Gastrocnemius medialis (tissue), 4 donors: ENCODE measurements at regions not wholly inside any gene's neighbourhood (a gene's known extent, or its start where the extent isn't known, plus 50 kb on each side); places are given as distances from the start of the nearest gene placed in this dataset.
"Not testable (repeated sequence)": the region's sequence is repeated elsewhere in the genome, so short reads cannot be mapped to it uniquely, and the experiment has no call there.

ENCODE experiments used
- ATAC-seq, 2 donors: fragments of 150-250 bp; one replicate each; pipeline ENCODE4 v1.9.1; 2016
- DNase-seq, 2 donors: peaks; one replicate each; pipeline ENCODE4 v3.0.0-alpha.2; 2019
- H3K27ac ChIP-seq, 4 donors: fragments of 200-600 bp; sonication (generic); 1 replicate in 1 of 4; 2 replicates in 3 of 4; pipeline ENCODE4 v1.5.1; 2016 to 2018; ENCODE audit warnings: mild to moderate bottlenecking in 2 of 4, moderate library complexity in 1 of 4
- H3K27me3 ChIP-seq, 3 donors: fragments of 200-600 bp; sonication (generic) in 2 of 3; 1 replicate in 1 of 3; 2 replicates in 2 of 3; pipeline versions ENCODE4 v1.5.1 to v1.6.0; 2016 to 2019; ENCODE audit warnings: mild to moderate bottlenecking in 1 of 3, moderate library complexity in 1 of 3
- H3K36me3 ChIP-seq, 2 donors: fragments of 200-600 bp; sonication (generic) in 1 of 2; one replicate each; pipeline ENCODE4 v1.5.1; 2017 to 2018
- H3K4me1 ChIP-seq, 2 donors: fragments of 200-600 bp; sonication (generic) in 1 of 2; one replicate each; pipeline ENCODE4 v1.5.1; 2016 to 2017; ENCODE audit warnings: mild to moderate bottlenecking in 2 of 2
- H3K4me3 ChIP-seq, 4 donors: fragments of 200-600 bp; sonication (generic) in 3 of 4; 1 replicate in 1 of 4; 2 replicates in 3 of 4; pipeline ENCODE4 v1.5.1; 2016 to 2019; ENCODE audit warnings: mild to moderate bottlenecking in 2 of 4
- H3K9me3 ChIP-seq, 3 donors: fragments of 200-600 bp; sonication (generic) in 2 of 3; 1 replicate in 1 of 3; 2 replicates in 2 of 3; pipeline ENCODE4 v1.5.1; 2016 to 2019
- CTCF ChIP-seq, 5 experiments: fragments of 450-650 bp in 3 of 5; fragments of 200-600 bp in 2 of 5; sonication (generic) in 2 of 5; IDR thresholded peaks in 4 of 5; conservative IDR thresholded peaks in 1 of 5; 1 replicate in 4 of 5; 2 replicates in 1 of 5; pipeline ENCODE4 v1.5.1; 2016 to 2019; ENCODE audit warnings: antibody characterized with exemption in 5 of 5, mild to moderate bottlenecking in 3 of 5, moderate library complexity in 3 of 5
- POLR2A ChIP-seq, 2 donors: fragments of 450-650 bp; IDR thresholded peaks; one replicate each; pipeline ENCODE4 v1.6.1; 2017; ENCODE audit warnings: antibody characterized with exemption in 2 of 2, mild to moderate bottlenecking in 2 of 2, moderate library complexity in 2 of 2
- in situ Hi-C, 4 donors: fragments of 200-750 bp; cut with MboI; loops; one replicate each; pipeline versions ENCODE4 v1.15.0 to v1.8.0; 2017; ENCODE audit warnings: low sequenced_read_pairs in 4 of 4
- intact Hi-C: fragments of 100-400 bp; cut with DNase I; formaldehyde crosslinking; loops from one replicate; pipeline ENCODE4 v1.15.1; 2023; ENCODE audit warnings: low total_unique reads

- Histone ChIP-seq H3K27ac (no peak overlapping the region), H3K36me3 (no peaks in the 10 kb centered on the region), H3K4me1 (no peaks in the 10 kb centered on the region), H3K4me3 (no peak overlapping the region), H3K27me3 (no peaks in the 10 kb centered on the region), H3K9me3 (no peaks in the 10 kb centered on the region)
- no peak for DNase-seq
- in situ Hi-C loops = no loop called here
- ATAC-seq = no peak
- intact Hi-C loops = no loop called here
- no peak for TF ChIP-seq POLR2A (IDR thresholded peaks at IDR 0.05)
- TF ChIP-seq CTCF (IDR thresholded peaks at IDR 0.05 in 4 of 5, conservative IDR thresholded peaks at IDR 0.05 in 1 of 5) = no peak
These were observed 278.7 kb downstream of the FOXL1 start for GRCh38 chr16:86856946-86857586.

GRCh38 chr16:86857807-86858206 is 279.5 kb downstream of the FOXL1 start:
- H3K36me3 ChIP-seq = no peaks in the 10 kb centered on the region
- intact Hi-C loops = no loop called here
- no peak overlapping the region for H3K4me3 ChIP-seq
- no peak overlapping the region for H3K27ac ChIP-seq
- no peaks in the 10 kb centered on the region for H3K9me3 ChIP-seq
- no peaks in the 10 kb centered on the region for H3K4me1 ChIP-seq
- H3K27me3 ChIP-seq = no peaks in the 10 kb centered on the region
- in situ Hi-C loops = no loop called here
- TF ChIP-seq POLR2A (IDR thresholded peaks at IDR 0.05) (no peak), CTCF (IDR thresholded peaks at IDR 0.05 in 4 of 5, conservative IDR thresholded peaks at IDR 0.05 in 1 of 5) (no peak)
- no peak for DNase-seq
- no peak for ATAC-seq

GRCh38 chr16:86858501-86858900 is 280.2 kb downstream of the FOXL1 start:
- DNase-seq (no peak), ATAC-seq (no peak)
- Histone ChIP-seq H3K27ac (no peak overlapping the region), H3K9me3 (no peaks in the 10 kb centered on the region), H3K27me3 (no peaks in the 10 kb centered on the region), H3K36me3 (no peaks in the 10 kb centered on the region), H3K4me3 (no peak overlapping the region), H3K4me1 (no peaks in the 10 kb centered on the region)
- intact Hi-C loops = no loop called here
- no peak for TF ChIP-seq CTCF (IDR thresholded peaks at IDR 0.05 in 4 of 5, conservative IDR thresholded peaks at IDR 0.05 in 1 of 5)
- TF ChIP-seq POLR2A (IDR thresholded peaks at IDR 0.05) = no peak
- in situ Hi-C loops = no loop called here

GRCh38 chr16:86861270-86861858 is 283.0 kb downstream of the FOXL1 start:
- intact Hi-C loops, DNase-seq: not testable (repeated sequence)

GRCh38 chr16:86862595-86863280 is 284.4 kb downstream of the FOXL1 start:
- H3K27me3 ChIP-seq = no peaks in the 10 kb centered on the region
- in situ Hi-C loops = no loop called here
- H3K9me3 ChIP-seq = no peaks in the 10 kb centered on the region
- no peak for ATAC-seq
- peaks cover 8 to 15% of the 10 kb centered on the region in 2 donors for H3K4me1 ChIP-seq
- no peak overlapping the region for H3K27ac ChIP-seq
- intact Hi-C loops = no loop called here
- no peak overlapping the region for H3K4me3 ChIP-seq
- H3K36me3 ChIP-seq = no peaks in the 10 kb centered on the region
- no peak for DNase-seq
- no peak for TF ChIP-seq CTCF (IDR thresholded peaks at IDR 0.05 in 4 of 5, conservative IDR thresholded peaks at IDR 0.05 in 1 of 5)

More at GRCh38 chr16:86861270-86861858, 283.0 kb downstream of the FOXL1 start:
- H3K36me3 ChIP-seq, in situ Hi-C loops, ATAC-seq, H3K4me3 ChIP-seq, H3K27ac ChIP-seq, H3K9me3 ChIP-seq, H3K27me3 ChIP-seq: not testable (repeated sequence)
- H3K4me1 ChIP-seq = peaks cover 4 to 11% of the 10 kb centered on the region in 2 donors
